Mesothelial cell of epicardium (in vitro differentiated cells): ENCODE measurements at regions not wholly inside any gene's neighbourhood (a gene's known extent, or its start where the extent isn't known, plus 50 kb on each side); places are given as distances from the start of the nearest gene placed in this dataset.

Experiments
- DNase-seq, 2 experiments: peaks; one replicate each; pipeline ENCODE4 v3.0.0; 2021; ENCODE audit warnings: low spot score in 2 of 2; ENCODE audit not compliant: unreplicated experiment in 2 of 2
- H3K27ac Mint-ChIP-seq: 2 replicates; pipeline ENCODE4 v1.8.0; 2021; ENCODE audit warnings: mixed read lengths
- H3K27me3 Mint-ChIP-seq: 2 replicates; pipeline ENCODE4 v1.8.0; 2021; ENCODE audit warnings: low read depth, mixed read lengths
- H3K36me3 Mint-ChIP-seq: 2 replicates; pipeline ENCODE4 v1.8.0; 2021; ENCODE audit warnings: mixed read lengths
- H3K4me1 Mint-ChIP-seq: 2 replicates; pipeline ENCODE4 v1.8.0; 2021; ENCODE audit warnings: mixed read lengths
- H3K4me3 Mint-ChIP-seq: 2 replicates; pipeline ENCODE4 v1.8.0; 2021; ENCODE audit warnings: mild to moderate bottlenecking, moderate library complexity, mixed read lengths
- H3K9me3 Mint-ChIP-seq: 2 replicates; pipeline ENCODE4 v1.8.0; 2021; ENCODE audit warnings: mixed read lengths
- CTCF ChIP-seq: fragments of 200-600 bp; sonication (generic); IDR thresholded peaks from one replicate; pipeline ENCODE4 v1.5.0; 2021; ENCODE audit warnings: antibody characterized with exemption; ENCODE audit not compliant: unreplicated experiment

GRCh38 chr5:68711293-68712200 lies 382.3 kb upstream of the SLC30A5 start:
- Mint-ChIP-seq H3K4me1 (peaks cover 3% of the 10 kb centered on the region), H3K36me3 (peaks cover 2% of the 10 kb centered on the region), H3K9me3 (no peaks in the 10 kb centered on the region), H3K27me3 (no peaks in the 10 kb centered on the region), H3K4me3 (no peak overlapping the region), H3K27ac (no peak overlapping the region)
- DNase-seq = no peak
- no peak for TF ChIP-seq CTCF

- H3K36me3 Mint-ChIP-seq = peaks cover 2% of the 10 kb centered on the region
- peaks cover 14% of the 10 kb centered on the region for H3K9me3 Mint-ChIP-seq
- no peak overlapping the region for H3K27ac Mint-ChIP-seq
- peaks cover 3% of the 10 kb centered on the region for H3K4me1 Mint-ChIP-seq
- no peaks in the 10 kb centered on the region for H3K27me3 Mint-ChIP-seq
- no peak overlapping the region for H3K4me3 Mint-ChIP-seq
- TF ChIP-seq CTCF = no peak
- no peak for DNase-seq
Measured at GRCh38 chr5:68714810-68715209, 379.0 kb upstream of the SLC30A5 start.

GRCh38 chr5:68720884-68721610 lies 372.8 kb upstream of the SLC30A5 start:
- Mint-ChIP-seq H3K9me3 (peaks cover 14% of the 10 kb centered on the region), H3K27ac (no peak overlapping the region), H3K27me3 (no peaks in the 10 kb centered on the region), H3K4me1 (no peaks in the 10 kb centered on the region), H3K36me3 (peaks cover 2% of the 10 kb centered on the region), H3K4me3 (no peak overlapping the region)
- TF ChIP-seq CTCF = no peak
- DNase-seq = no peak

GRCh38 chr5:68722357-68722756 lies 371.5 kb upstream of the SLC30A5 start:
- H3K4me1 Mint-ChIP-seq = no peaks in the 10 kb centered on the region
- H3K36me3 Mint-ChIP-seq = no peaks in the 10 kb centered on the region
- no peaks in the 10 kb centered on the region for H3K27me3 Mint-ChIP-seq
- DNase-seq = no peak
- no peak overlapping the region for H3K27ac Mint-ChIP-seq
- TF ChIP-seq CTCF = no peak
- H3K4me3 Mint-ChIP-seq = no peak overlapping the region
- peaks cover 11% of the 10 kb centered on the region for H3K9me3 Mint-ChIP-seq

GRCh38 chr5:68725905-68726683 lies 367.7 kb upstream of the SLC30A5 start:
- no peak for DNase-seq
- Mint-ChIP-seq H3K4me1 (peaks cover 11% of the 10 kb centered on the region), H3K27me3 (no peaks in the 10 kb centered on the region), H3K36me3 (no peaks in the 10 kb centered on the region), H3K27ac (no peak overlapping the region), H3K4me3 (no peak overlapping the region), H3K9me3 (no peaks in the 10 kb centered on the region)
- no peak for TF ChIP-seq CTCF
